Lung microvascular endothelial cell (primary cell): ENCODE measurements at regions not wholly inside any gene's neighbourhood (a gene's known extent, or its start where the extent isn't known, plus 50 kb on each side); places are given as distances from the start of the nearest gene placed in this dataset.
A peak's percentile ranks its signal among the peaks of the same experiment; 100 is the strongest.
"Not testable (repeated sequence)": the region's sequence is repeated elsewhere in the genome, so short reads cannot be mapped to it uniquely, and the experiment has no call there.

Source experiments
- DNase-seq, 2 donors: peaks; one replicate each; pipeline versions ENCODE4 v3.0.0 to v3.0.0-alpha.2; 2010; ENCODE audit warnings: low read depth in 2 of 2

- DNase-seq: not testable (repeated sequence)
These were observed 442.6 kb upstream of the MTPN start for GRCh38 chr7:136419740-136420139.

- DNase-seq: no peak
These were observed 435.8 kb upstream of the MTPN start for GRCh38 chr7:136412952-136413351.

GRCh38 chr7:136405931-136406777 lies 429.0 kb upstream of the MTPN start:
- peak; percentile 61 to 70 for DNase-seq

GRCh38 chr7:136403591-136403990 lies 426.4 kb upstream of the MTPN start:
- DNase-seq: no peak

GRCh38 chr7:136400877-136401276 lies 423.7 kb upstream of the MTPN start:
- DNase-seq: no peak

- DNase-seq: no peak
These were observed 422.2 kb upstream of the MTPN start for GRCh38 chr7:136399385-136399784.

- DNase-seq: no peak
These were observed 415.7 kb upstream of the MTPN start for GRCh38 chr7:136392856-136393255.

GRCh38 chr7:136391371-136391770 lies 414.2 kb upstream of the MTPN start:
- DNase-seq: no peak

GRCh38 chr7:136389933-136390332 lies 412.8 kb upstream of the MTPN start:
- DNase-seq: no peak

GRCh38 chr7:136386876-136387275 lies 409.7 kb upstream of the MTPN start:
- no peak for DNase-seq

- not testable (repeated sequence) for DNase-seq
These were observed 394.2 kb upstream of the MTPN start for GRCh38 chr7:136371409-136371808.

GRCh38 chr7:136370137-136370536 lies 393.0 kb upstream of the MTPN start:
- DNase-seq: no peak

GRCh38 chr7:136369225-136369624 lies 392.1 kb upstream of the MTPN start:
- DNase-seq: no peak

- no peak for DNase-seq
These were observed 382.3 kb upstream of the MTPN start for GRCh38 chr7:136359333-136359903.

- DNase-seq: no peak
These were observed 376.1 kb upstream of the MTPN start for GRCh38 chr7:136353287-136353686.

- DNase-seq: no peak
These were observed 371.5 kb upstream of the MTPN start for GRCh38 chr7:136348542-136349192.

- DNase-seq: no peak
These were observed 371.0 kb upstream of the MTPN start for GRCh38 chr7:136348142-136348541.

- no peak for DNase-seq
These were observed 370.3 kb upstream of the MTPN start for GRCh38 chr7:136347488-136347887.

GRCh38 chr7:136342251-136342650 lies 365.1 kb upstream of the MTPN start:
- no peak for DNase-seq

GRCh38 chr7:136339464-136339863 lies 362.3 kb upstream of the MTPN start:
- DNase-seq: no peak

- DNase-seq: no peak
These were observed 359.8 kb upstream of the MTPN start for GRCh38 chr7:136336932-136337331.

GRCh38 chr7:136333636-136334035 lies 356.5 kb upstream of the MTPN start:
- no peak for DNase-seq
